HCT116 (cell line): ENCODE measurements at regions not wholly inside any gene's neighbourhood (a gene's known extent, or its start where the extent isn't known, plus 50 kb on each side); places are given as distances from the start of the nearest gene placed in this dataset.

ENCODE experiments used
- ATAC-seq: fragments of 200-7000 bp; cut with Tn5 transposase; 2 replicates; pipeline ENCODE4 v1.9.1; 2020; ENCODE audit warnings: mild to moderate bottlenecking, moderate library complexity
- BruUV-seq: library from RNA; stranded (reverse); fragments of 400-500 nt; replicated peaks from 2 replicates; lab custom pipeline; 2021; lab: Mats Ljungman, UMichigan
- CTCF ChIA-PET: fragments of 300-600 bp; sonication (Branson Sonifier 250); formaldehyde crosslinking; loops from one replicate; lab custom pipeline; 2021; ENCODE audit warnings: antibody characterized with exemption; lab: Charles Lee
- POLR2A ChIA-PET: fragments of 300-600, 350-600 bp; sonication (Branson Sonifier 250); formaldehyde crosslinking; loops from one replicate; lab custom pipeline; 2021; ENCODE audit warnings: antibody characterized with exemption; lab: Charles Lee
- RAD21 ChIA-PET, 2 experiments: fragments of 300-600 bp; sonication (Branson Sonifier 250); formaldehyde crosslinking; loops; one replicate each; lab custom pipeline; 2023; ENCODE audit warnings: low total read pairs in 2 of 2; ENCODE audit not compliant: uncharacterized antibody in 2 of 2, unreplicated experiment in 2 of 2, low non-redundant PET in 1 of 2; lab: Charles Lee
- DNase-seq: peaks from one replicate; pipeline ENCODE4 v3.0.0-alpha.2; 2010; ENCODE audit warnings: low read depth, low spot score
- H2AFZ ChIP-seq: fragments of 200-600 bp; shearing (Covaris generic), sonication (generic); 2 replicates; pipeline ENCODE4 v1.6.1; 2017; ENCODE audit warnings: low read depth, mixed run types, mixed read lengths, antibody characterized with exemption, low read length; ENCODE audit not compliant: poor library complexity, severe bottlenecking
- H3K27ac ChIP-seq: 2 replicates; pipeline ENCODE4 v1.5.1; 2012; ENCODE audit warnings: low read depth, low read length
- H3K27me3 ChIP-seq: fragments of 200-600 bp; sonication (generic); 2 replicates; pipeline ENCODE4 v1.6.1; 2016; ENCODE audit warnings: mixed run types, low read length, mixed read lengths; ENCODE audit not compliant: insufficient read depth
- H3K36me3 ChIP-seq, 2 experiments: fragments of 200-500 bp in 1 of 2; fragments of 200-600 bp in 1 of 2; sonication (Bioruptor generic) in 1 of 2; sonication (generic) in 1 of 2; 2 replicates each; pipeline versions ENCODE4 v1.5.1 to v1.6.1; 2014 to 2016; ENCODE audit warnings: low read length in 2 of 2, inconsistent platforms in 1 of 2, mixed read lengths in 1 of 2, mixed run types in 1 of 2; ENCODE audit not compliant: insufficient read depth in 2 of 2, control insufficient read depth in 1 of 2
- H3K4me1 ChIP-seq, 2 experiments: fragments of 200-600 bp in 1 of 2; sonication (generic) in 1 of 2; 2 replicates each; pipeline versions ENCODE4 v1.5.1 to v1.6.1; 2012 to 2017; ENCODE audit warnings: low read length in 2 of 2, inconsistent platforms in 1 of 2, mild to moderate bottlenecking in 1 of 2, mixed read lengths in 1 of 2, mixed run types in 1 of 2, moderate library complexity in 1 of 2; ENCODE audit not compliant: insufficient read depth in 2 of 2, control insufficient read depth in 1 of 2
- H3K4me2 ChIP-seq: fragments of 200-600 bp; sonication (generic); 2 replicates; pipeline ENCODE4 v1.6.1; 2017; ENCODE audit warnings: mixed run types, low read length, mixed read lengths
- H3K4me3 ChIP-seq, 2 experiments: fragments of 200-600 bp in 1 of 2; sonication (generic) in 1 of 2; replicated peaks in 1 of 2; 2 replicates each; pipeline ENCODE4 v1.5.1; 2011 to 2016; ENCODE audit warnings: low read length in 2 of 2, control low read depth in 1 of 2, low read depth in 1 of 2, mild to moderate bottlenecking in 1 of 2, mixed read lengths in 1 of 2, mixed run types in 1 of 2
- H3K79me2 ChIP-seq: fragments of 200-600 bp; sonication (generic); 2 replicates; pipeline ENCODE4 v1.6.1; 2017; ENCODE audit warnings: mild to moderate bottlenecking, mixed run types, low read length, moderate library complexity, mixed read lengths; ENCODE audit not compliant: insufficient read depth
- H3K9ac ChIP-seq: fragments of 200-600 bp; sonication (generic); 2 replicates; pipeline ENCODE4 v1.6.1; 2016; ENCODE audit warnings: low read length, mixed read lengths
- H3K9me2 ChIP-seq: fragments of 200-600 bp; sonication (generic), shearing (Covaris generic); 2 replicates; pipeline ENCODE4 v1.6.1; 2017; ENCODE audit warnings: mixed run types, mild to moderate bottlenecking, moderate library complexity; ENCODE audit not compliant: insufficient read depth
- H3K9me3 ChIP-seq, 2 experiments: fragments of 200-500 bp in 1 of 2; fragments of 200-600 bp in 1 of 2; sonication (Bioruptor generic) in 1 of 2; sonication (generic) in 1 of 2; 2 replicates each; pipeline ENCODE4 v1.6.1; 2014 to 2017; ENCODE audit warnings: low read length in 2 of 2, mixed read lengths in 2 of 2, inconsistent platforms in 1 of 2, low read depth in 1 of 2, mild to moderate bottlenecking in 1 of 2, mixed run types in 1 of 2, moderate library complexity in 1 of 2; ENCODE audit not compliant: control insufficient read depth in 1 of 2, insufficient read depth in 1 of 2
- H4K20me1 ChIP-seq: fragments of 200-600 bp; sonication (generic), shearing (Covaris generic); 2 replicates; pipeline ENCODE4 v1.6.1; 2017; ENCODE audit warnings: mixed run types, mild to moderate bottlenecking, moderate library complexity; ENCODE audit not compliant: insufficient read depth
- CEBPB ChIP-seq: IDR thresholded peaks from 2 replicates; pipeline ENCODE4 v1.6.1; 2012; ENCODE audit warnings: low read depth
- EGR1 ChIP-seq: IDR thresholded peaks from 2 replicates; pipeline ENCODE4 v1.6.1; 2012; ENCODE audit warnings: low read depth
- ELF1 ChIP-seq: IDR thresholded peaks from 2 replicates; pipeline ENCODE4 v1.6.1; 2012; ENCODE audit warnings: low read depth, borderline replicate concordance
- EZH2 ChIP-seq: fragments of 200-600 bp; sonication (generic); IDR thresholded peaks from 2 replicates; pipeline ENCODE4 v1.6.1; 2017; ENCODE audit warnings: antibody characterized with exemption, mixed run types
- FOSL1 ChIP-seq: IDR thresholded peaks from 2 replicates; pipeline ENCODE4 v1.6.1; 2012; ENCODE audit warnings: low read depth
- JUND ChIP-seq: IDR thresholded peaks from 2 replicates; pipeline ENCODE4 v1.6.1; 2012
- POLR2A ChIP-seq: IDR thresholded peaks from 2 replicates; pipeline ENCODE4 v1.7.0; 2011; ENCODE audit warnings: borderline replicate concordance; ENCODE audit not compliant: insufficient read depth, insufficient read length; ENCODE audit errors: extremely low read depth
- POLR2AphosphoS5 ChIP-seq: IDR thresholded peaks from 2 replicates; pipeline ENCODE4 v1.6.1; 2011; ENCODE audit warnings: mild to moderate bottlenecking, low read depth, low read length, moderate library complexity
- RAD21 ChIP-seq: IDR thresholded peaks from 2 replicates; pipeline ENCODE4 v1.6.1; 2012; ENCODE audit warnings: low read depth, mild to moderate bottlenecking
- SIN3A ChIP-seq: IDR thresholded peaks from 2 replicates; pipeline ENCODE4 v1.6.1; 2012; ENCODE audit warnings: low read depth
- SRF ChIP-seq: IDR thresholded peaks from 2 replicates; pipeline ENCODE4 v1.6.1; 2012; ENCODE audit warnings: low read depth
- TCF7L2 ChIP-seq: IDR thresholded peaks from 2 replicates; pipeline ENCODE4 v1.7.0; 2011; ENCODE audit warnings: borderline replicate concordance, inconsistent platforms; ENCODE audit not compliant: insufficient read depth, insufficient read length; ENCODE audit errors: extremely low read depth
- YY1 ChIP-seq: IDR thresholded peaks from 2 replicates; pipeline ENCODE4 v1.6.1; 2011; ENCODE audit warnings: low read length, low read depth, moderate library complexity, mild to moderate bottlenecking; ENCODE audit not compliant: insufficient replicate concordance; ENCODE audit errors: extremely low read depth
- ZNF274 ChIP-seq: fragments of 200-500 bp; sonication (Bioruptor generic); IDR thresholded peaks from 2 replicates; pipeline ENCODE4 v1.6.1; 2014; ENCODE audit warnings: mild to moderate bottlenecking, low read depth, low read length, inconsistent platforms
- intact Hi-C: fragments of 100-400 bp; cut with micrococcal nuclease; formaldehyde crosslinking; loops from 2 replicates; pipeline ENCODE4 v1.10.0; 2022
- TF ChIP-seq, protein P1 (sequence below): IDR thresholded peaks from 2 replicates; pipeline ENCODE4 v1.6.1; 2012; ENCODE audit warnings: low read depth
- TF ChIP-seq, protein P2 (sequence below): IDR thresholded peaks from 2 replicates; pipeline ENCODE4 v1.6.1; 2012

DNA sequence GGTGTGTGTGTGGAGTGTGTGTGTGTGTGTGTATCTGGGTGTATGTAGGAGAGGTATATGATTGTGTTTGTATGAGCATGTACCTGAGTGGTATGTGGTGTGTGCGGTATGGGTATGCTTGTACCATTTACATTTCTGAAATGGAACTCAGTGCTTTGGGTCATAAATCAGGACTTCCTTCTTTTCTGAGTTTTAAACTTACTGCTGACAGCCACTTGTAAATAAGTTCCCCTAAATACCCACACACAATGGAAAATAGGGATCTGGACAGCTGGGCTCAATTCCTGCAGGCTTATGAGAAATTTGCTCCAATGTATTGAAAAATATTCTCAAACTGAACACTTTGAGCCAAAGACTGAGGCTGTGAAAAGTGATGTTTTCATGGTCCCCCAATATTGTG, 293.6 kb downstream of the HLX start:
- Histone ChIP-seq H4K20me1 (no peaks in the 10 kb centered on the region), H3K27me3 (no peaks in the 10 kb centered on the region), H3K27ac (no peak overlapping the region), H3K4me1 (no peaks in the 10 kb centered on the region), H3K79me2 (no peaks in the 10 kb centered on the region), H3K9me3 (no peaks in the 10 kb centered on the region), H2AFZ (no peak overlapping the region), H3K36me3 (no peaks in the 10 kb centered on the region), H3K4me2 (no peak overlapping the region), H3K9ac (no peak overlapping the region), H3K4me3 (no peak overlapping the region), H3K9me2 (no peaks in the 10 kb centered on the region)
- ChIA-PET RAD21 (no interaction called here), POLR2A (no interaction called here), CTCF (no interaction called here)
- DNase-seq = no peak
- BruUV-seq = no TSS peak
- intact Hi-C loops = no loop called here
- TF ChIP-seq JUND = no peak
- TF ChIP-seq, protein P1, sequence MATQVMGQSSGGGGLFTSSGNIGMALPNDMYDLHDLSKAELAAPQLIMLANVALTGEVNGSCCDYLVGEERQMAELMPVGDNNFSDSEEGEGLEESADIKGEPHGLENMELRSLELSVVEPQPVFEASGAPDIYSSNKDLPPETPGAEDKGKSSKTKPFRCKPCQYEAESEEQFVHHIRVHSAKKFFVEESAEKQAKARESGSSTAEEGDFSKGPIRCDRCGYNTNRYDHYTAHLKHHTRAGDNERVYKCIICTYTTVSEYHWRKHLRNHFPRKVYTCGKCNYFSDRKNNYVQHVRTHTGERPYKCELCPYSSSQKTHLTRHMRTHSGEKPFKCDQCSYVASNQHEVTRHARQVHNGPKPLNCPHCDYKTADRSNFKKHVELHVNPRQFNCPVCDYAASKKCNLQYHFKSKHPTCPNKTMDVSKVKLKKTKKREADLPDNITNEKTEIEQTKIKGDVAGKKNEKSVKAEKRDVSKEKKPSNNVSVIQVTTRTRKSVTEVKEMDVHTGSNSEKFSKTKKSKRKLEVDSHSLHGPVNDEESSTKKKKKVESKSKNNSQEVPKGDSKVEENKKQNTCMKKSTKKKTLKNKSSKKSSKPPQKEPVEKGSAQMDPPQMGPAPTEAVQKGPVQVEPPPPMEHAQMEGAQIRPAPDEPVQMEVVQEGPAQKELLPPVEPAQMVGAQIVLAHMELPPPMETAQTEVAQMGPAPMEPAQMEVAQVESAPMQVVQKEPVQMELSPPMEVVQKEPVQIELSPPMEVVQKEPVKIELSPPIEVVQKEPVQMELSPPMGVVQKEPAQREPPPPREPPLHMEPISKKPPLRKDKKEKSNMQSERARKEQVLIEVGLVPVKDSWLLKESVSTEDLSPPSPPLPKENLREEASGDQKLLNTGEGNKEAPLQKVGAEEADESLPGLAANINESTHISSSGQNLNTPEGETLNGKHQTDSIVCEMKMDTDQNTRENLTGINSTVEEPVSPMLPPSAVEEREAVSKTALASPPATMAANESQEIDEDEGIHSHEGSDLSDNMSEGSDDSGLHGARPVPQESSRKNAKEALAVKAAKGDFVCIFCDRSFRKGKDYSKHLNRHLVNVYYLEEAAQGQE = no peak
- no peak for TF ChIP-seq POLR2AphosphoS5
- TF ChIP-seq ZNF274 = no peak
- no peak for TF ChIP-seq FOSL1
- TF ChIP-seq ELF1 = no peak
- no peak for TF ChIP-seq CEBPB
- no peak for TF ChIP-seq SIN3A
- no peak for TF ChIP-seq TCF7L2
- TF ChIP-seq POLR2A = no peak
- no peak for TF ChIP-seq SRF
- TF ChIP-seq EGR1 = no peak
- TF ChIP-seq RAD21 = no peak
- TF ChIP-seq, protein P2, sequence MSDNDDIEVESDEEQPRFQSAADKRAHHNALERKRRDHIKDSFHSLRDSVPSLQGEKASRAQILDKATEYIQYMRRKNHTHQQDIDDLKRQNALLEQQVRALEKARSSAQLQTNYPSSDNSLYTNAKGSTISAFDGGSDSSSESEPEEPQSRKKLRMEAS = no peak
- no peak for TF ChIP-seq EZH2
- TF ChIP-seq YY1 = no peak
- ATAC-seq = no peak
